ENCODE measurements at regions not wholly inside any gene's neighbourhood (a gene's known extent, or its start where the extent isn't known, plus 50 kb on each side); places are given as distances from the start of the nearest gene placed in this dataset.

- SMC1A ChIA-PET (ENCODE audit: uncharacterized antibody, unreplicated experiment) = interaction anchor here (0.6 to 3.3 kb wide), 15 partner anchors 8 to 1327 kb away, joined by 3 to 19 read pairs (median 3); no protein-coding TSS in a partner anchor
- FAIRE-seq = no peak
- no peaks in the 10 kb centered on the region for H3K9me3 ChIP-seq (replicated peaks; ENCODE audit: control insufficient read depth, insufficient read depth, low read length)
- no peak overlapping the region for H2AFZ ChIP-seq (ENCODE audit: control insufficient read depth, low read depth, low read length)
- BruUV-seq (replicated peaks) = no TSS peak
- ATAC-seq = no peak
- no peaks in the 10 kb centered on the region for H3K27me3 ChIP-seq (replicated peaks in 1 of 2; ENCODE audit: control insufficient read depth in 2 of 2, insufficient read depth in 2 of 2, low read length in 1 of 2)
- WGBS (ENCODE audit: insufficient coverage, insufficient replicate concordance, low lambda C conversion rate, missing lambda C conversion rate) = 78% methylated on average over 5 of the region's 5 CpGs
- no peak overlapping the region for H3K27ac ChIP-seq (ENCODE audit: control insufficient read depth, insufficient read depth)
- H3K4me3 ChIP-seq = no peak overlapping the region
- in situ Hi-C loops (cut with MboI) (loop anchor here (10.0 kb wide), 1 partner anchor 128 kb away; no protein-coding TSS in a partner anchor), intact Hi-C loops (cut with micrococcal nuclease; ENCODE audit: unreplicated experiment) (no loop called here)
- RAD21 ChIA-PET (ENCODE audit: unreplicated experiment) = interaction anchor here (1.1 to 3.4 kb wide), 8 partner anchors 10 to 127 kb away, joined by 3 to 15 read pairs (median 6); no protein-coding TSS in a partner anchor
- POLR2A ChIA-PET = interaction anchor here (0.8 to 1.2 kb wide), 4 partner anchors 16 to 45 kb away, joined by 3 read pairs; no protein-coding TSS in a partner anchor
- peaks cover 28% of the 10 kb centered on the region for H3K4me1 ChIP-seq (ENCODE audit: control insufficient read depth, insufficient read depth, low read length)
- no peaks in the 10 kb centered on the region for H3K36me3 ChIP-seq (ENCODE audit: control insufficient read depth in 2 of 2, insufficient read depth in 2 of 2, low read length in 1 of 2)
- no peaks in the 10 kb centered on the region for H3K79me2 ChIP-seq (ENCODE audit: control insufficient read depth, insufficient read depth, low read length)
- CTCF ChIA-PET = interaction anchor here (0.8 to 2.3 kb wide), 8 partner anchors 13 to 1003 kb away, joined by 3 to 23 read pairs (median 4); no protein-coding TSS in a partner anchor
- H4K20me1 ChIP-seq (ENCODE audit: control insufficient read depth, insufficient read depth) = no peaks in the 10 kb centered on the region
- DNase-seq (ENCODE audit: low read depth, low spot score) = no peak
- no peak overlapping the region for H3K4me2 ChIP-seq (ENCODE audit: control insufficient read depth, insufficient read depth)
- H3K9ac ChIP-seq (ENCODE audit: control insufficient read depth, insufficient read depth, low read length) = no peak overlapping the region
- no peak for TF ChIP-seq IRF3 (IDR thresholded peaks at IDR 0.05)
- TF ChIP-seq ZBTB4 (CRISPR knock-in tag; IDR thresholded peaks at IDR 0.05) = no peak
- TF ChIP-seq RELB (IDR thresholded peaks at IDR 0.05; ENCODE audit: low read depth) = no peak
- no peak for TF ChIP-seq NBN (IDR thresholded peaks at IDR 0.05)
- no peak for TF ChIP-seq BCLAF1 (IDR thresholded peaks at IDR 0.05)
- TF ChIP-seq MYC (IDR thresholded peaks at IDR 0.05; ENCODE audit: insufficient read depth, insufficient read length, insufficient replicate concordance, low read length, severe bottlenecking) = no peak
- no peak for TF ChIP-seq PBX3 (IDR thresholded peaks at IDR 0.05; ENCODE audit: insufficient replicate concordance, low read depth, low read length)
- TF ChIP-seq USF2 (IDR thresholded peaks at IDR 0.05; ENCODE audit: borderline replicate concordance, low read depth, low read length) = no peak
- TF ChIP-seq NFYA (IDR thresholded peaks at IDR 0.05; ENCODE audit: borderline replicate concordance, low read depth, low read length) = no peak
- TF ChIP-seq SIX5 (IDR thresholded peaks at IDR 0.05; ENCODE audit: low read depth, low read length, severe bottlenecking) = no peak
- no peak for TF ChIP-seq IRF4 (IDR thresholded peaks at IDR 0.05; ENCODE audit: low read depth, low read length)
- no peak for TF ChIP-seq POLR2AphosphoS2 (IDR thresholded peaks at IDR 0.05; ENCODE audit: low read depth, low read length)
Measured at GRCh38 chr18:59963229-59963628, 63.4 kb downstream of the PMAIP1 start.

Data from GM12878 (cell line).